ENCODE measurements at regions not wholly inside any gene's neighbourhood (a gene's known extent, or its start where the extent isn't known, plus 50 kb on each side); places are given as distances from the start of the nearest gene placed in this dataset.

DNA sequence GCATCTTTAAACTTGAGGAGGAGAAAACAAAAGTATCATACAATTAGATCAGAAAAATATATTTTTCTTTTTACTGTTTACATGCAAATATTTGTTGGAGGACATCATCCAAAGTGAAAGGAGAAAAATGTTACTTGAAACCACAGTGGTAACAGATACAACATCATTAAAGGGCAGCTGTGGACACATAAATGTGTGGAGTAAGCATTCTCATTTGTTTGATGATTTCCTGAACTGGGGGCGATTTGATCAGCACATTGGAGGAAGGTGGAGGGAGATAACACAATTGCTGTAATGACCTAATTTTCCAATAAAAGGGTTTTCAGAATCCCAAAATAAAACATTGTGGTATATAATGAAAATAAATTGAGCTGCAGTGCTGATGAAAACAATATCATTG, 314.5 kb upstream of the HS3ST1 start:
- TF ChIP-seq POLR2A (IDR thresholded peaks at IDR 0.05) (no peak), EP300 (IDR thresholded peaks at IDR 0.05) (no peak), CTCF (IDR thresholded peaks at IDR 0.05) (no peak)
- H3K4me1 ChIP-seq = peaks cover 0 to 2% (median 0%) of the 10 kb centered on the region in 4 donors
- WGBS, 2 donors = 54 to 76% methylated on average over 1 of the region's 1 CpG
- no peaks in the 10 kb centered on the region for H3K36me3 ChIP-seq
- H3K4me3 ChIP-seq = no peak overlapping the region
- no peak overlapping the region for H3K27ac ChIP-seq
- DNase-seq (ENCODE audit: low spot score in 2 of 2) = no peak
- H3K27me3 ChIP-seq = no peaks in the 10 kb centered on the region
- H3K9me3 ChIP-seq = no peaks in the 10 kb centered on the region

DNA sequence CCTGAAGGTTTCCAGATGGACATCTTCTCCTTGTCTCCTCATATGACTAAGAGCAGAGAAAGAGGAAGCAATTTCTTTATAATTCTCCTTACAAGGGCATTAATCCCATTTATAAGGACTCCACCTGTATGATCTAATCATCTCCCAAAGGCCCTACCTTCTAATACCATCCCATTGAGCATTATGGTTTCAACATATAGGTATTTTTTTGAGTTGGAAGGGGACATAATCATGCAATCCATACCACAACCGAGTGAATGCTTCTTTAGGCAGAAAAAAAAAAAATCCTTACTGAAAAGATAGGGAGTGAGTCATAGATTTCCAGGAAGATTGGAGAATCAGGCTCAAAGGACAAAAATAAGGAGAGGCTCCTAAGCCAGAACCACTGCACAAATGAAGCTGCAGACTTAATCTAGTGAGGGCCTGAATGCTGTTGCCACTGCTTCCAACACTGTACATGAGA, 312.5 kb upstream of the HS3ST1 start:
- no peak for DNase-seq (ENCODE audit: low spot score in 2 of 2)
- H3K27ac ChIP-seq = no peak overlapping the region
- H3K36me3 ChIP-seq = no peaks in the 10 kb centered on the region
- TF ChIP-seq EP300 (IDR thresholded peaks at IDR 0.05) (no peak), POLR2A (IDR thresholded peaks at IDR 0.05) (no peak), CTCF (IDR thresholded peaks at IDR 0.05) (no peak)
- H3K4me3 ChIP-seq = no peak overlapping the region
- no peaks in the 10 kb centered on the region for H3K27me3 ChIP-seq
- H3K4me1 ChIP-seq = no peaks in the 10 kb centered on the region
- WGBS, 2 donors = 35 to 39% methylated on average over 1 of the region's 1 CpG
- H3K9me3 ChIP-seq = no peaks in the 10 kb centered on the region

GRCh38 chr4:11739992-11740391, 311.3 kb upstream of the HS3ST1 start:
- 56 to 67% methylated on average over 1 of the region's 1 CpG for WGBS, 2 donors
- no peaks in the 10 kb centered on the region for H3K4me1 ChIP-seq
- no peak overlapping the region for H3K27ac ChIP-seq
- no peak for DNase-seq (ENCODE audit: low spot score in 2 of 2)
- no peaks in the 10 kb centered on the region for H3K9me3 ChIP-seq
- no peak overlapping the region for H3K4me3 ChIP-seq
- no peaks in the 10 kb centered on the region for H3K36me3 ChIP-seq
- H3K27me3 ChIP-seq = no peaks in the 10 kb centered on the region
- no peak for TF ChIP-seq CTCF (IDR thresholded peaks at IDR 0.05)
- TF ChIP-seq POLR2A (IDR thresholded peaks at IDR 0.05) = no peak
- TF ChIP-seq EP300 (IDR thresholded peaks at IDR 0.05) = no peak

- 67 to 78% methylated on average over 2 of the region's 2 CpGs for WGBS, 2 donors
Observed at GRCh38 chr4:11736978-11737377, 308.3 kb upstream of the HS3ST1 start.

DNA sequence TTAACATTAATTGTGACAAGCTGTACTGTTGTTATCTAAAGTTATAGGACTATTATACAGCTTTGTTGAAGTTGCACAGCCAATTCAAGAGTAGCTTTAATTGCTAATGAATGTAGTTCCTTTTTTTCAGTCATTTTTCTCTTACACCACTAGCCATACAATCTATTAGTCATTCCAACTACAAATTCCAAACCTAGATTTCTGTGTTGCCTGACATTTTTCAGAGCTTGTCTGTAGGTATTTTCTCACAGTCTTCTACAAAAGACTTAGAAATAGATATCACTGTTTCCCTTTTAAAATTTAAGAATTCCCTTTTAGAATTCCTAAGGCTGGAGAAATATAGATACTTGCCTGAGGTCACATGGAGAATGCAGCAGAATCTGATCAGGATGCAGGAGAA, 307.0 kb upstream of the HS3ST1 start:
- Histone ChIP-seq H3K4me3 (no peak overlapping the region), H3K36me3 (no peaks in the 10 kb centered on the region), H3K9me3 (no peaks in the 10 kb centered on the region), H3K27ac (no peak overlapping the region), H3K27me3 (no peaks in the 10 kb centered on the region), H3K4me1 (no peaks in the 10 kb centered on the region)
- TF ChIP-seq EP300 (IDR thresholded peaks at IDR 0.05) (no peak), POLR2A (IDR thresholded peaks at IDR 0.05) (no peak), CTCF (IDR thresholded peaks at IDR 0.05) (no peak)
- no peak for DNase-seq (ENCODE audit: low spot score in 2 of 2)

More at GRCh38 chr4:11736978-11737377, 308.3 kb upstream of the HS3ST1 start:
- TF ChIP-seq EP300 (IDR thresholded peaks at IDR 0.05) (no peak), CTCF (IDR thresholded peaks at IDR 0.05) (no peak), POLR2A (IDR thresholded peaks at IDR 0.05) (no peak)
- Histone ChIP-seq H3K4me1 (no peaks in the 10 kb centered on the region), H3K27ac (no peak overlapping the region), H3K4me3 (no peak overlapping the region), H3K9me3 (no peaks in the 10 kb centered on the region), H3K27me3 (no peaks in the 10 kb centered on the region), H3K36me3 (no peaks in the 10 kb centered on the region)
- no peak for DNase-seq (ENCODE audit: low spot score in 2 of 2)

All from tibial nerve (tissue), 4 donors.